LNCaP clone FGC (cell line): ENCODE measurements at regions not wholly inside any gene's neighbourhood (a gene's known extent, or its start where the extent isn't known, plus 50 kb on each side); places are given as distances from the start of the nearest gene placed in this dataset.

Source experiments
- DNase-seq: peaks from one replicate; pipeline ENCODE4 v3.0.0-alpha.2; 2011; ENCODE audit warnings: low read depth
- H3K4me3 ChIP-seq: 2 replicates; pipeline ENCODE4 v1.5.1; 2011; ENCODE audit warnings: mild to moderate bottlenecking, low read depth, low read length, control low read depth
- CTCF ChIP-seq: IDR thresholded peaks from 2 replicates; pipeline ENCODE4 v1.5.1; 2012; ENCODE audit warnings: mild to moderate bottlenecking; ENCODE audit not compliant: control insufficient read depth, insufficient read depth; ENCODE audit errors: extremely low read depth

- no peak overlapping the region for H3K4me3 ChIP-seq
- DNase-seq: no peak
- TF ChIP-seq CTCF: no peak
These were observed 53.6 kb upstream of the ARHGAP5 start for GRCh38 chr14:32023540-32023939.

GRCh38 chr14:32027255-32027939, 49.7 kb upstream of the ARHGAP5 start:
- H3K4me3 ChIP-seq: no peak overlapping the region
- no peak for TF ChIP-seq CTCF
- no peak for DNase-seq
